ENCODE measurements at regions not wholly inside any gene's neighbourhood (a gene's known extent, or its start where the extent isn't known, plus 50 kb on each side); places are given as distances from the start of the nearest gene placed in this dataset.

- no peaks in the 10 kb centered on the region for H3K36me3 ChIP-seq (ENCODE audit: insufficient read depth, low read length)
- no peaks in the 10 kb centered on the region for H3K9me3 ChIP-seq (ENCODE audit: low read length)
- no peak overlapping the region for H3K4me2 ChIP-seq (ENCODE audit: low read depth, low read length, poor library complexity, severe bottlenecking)
- H3K9me2 ChIP-seq (replicated peaks; ENCODE audit: insufficient read depth, low read length) = no peaks in the 10 kb centered on the region
- H3K27ac ChIP-seq (ENCODE audit: low read length) = no peak overlapping the region
- no peaks in the 10 kb centered on the region for H4K20me1 ChIP-seq (ENCODE audit: insufficient read depth, low read depth, low read length)
- no peak for DNase-seq
- no peak overlapping the region for H3K9ac ChIP-seq (ENCODE audit: low read length)
- H3K27me3 ChIP-seq (ENCODE audit: low read length) = 0 out of 2 replicates have a peak, but pooled peaks cover 2% of the 10 kb centered on the region
- H2AFZ ChIP-seq (ENCODE audit: low read length) = no peak overlapping the region
- H3K4me1 ChIP-seq (ENCODE audit: low read length) = no peaks in the 10 kb centered on the region
- no peaks in the 10 kb centered on the region for H3K79me2 ChIP-seq (ENCODE audit: low read length)
- H3K4me3 ChIP-seq (ENCODE audit: low read length) = no peak overlapping the region
Observed at GRCh38 chr3:132867526-132867925, 145.3 kb upstream of the NPHP3 start.

- Histone ChIP-seq H4K20me1 (ENCODE audit: insufficient read depth, low read depth, low read length) (no peaks in the 10 kb centered on the region), H3K4me2 (ENCODE audit: low read depth, low read length, poor library complexity, severe bottlenecking) (no peak overlapping the region), H3K9me3 (ENCODE audit: low read length) (no peaks in the 10 kb centered on the region), H2AFZ (ENCODE audit: low read length) (no peak overlapping the region), H3K27ac (ENCODE audit: low read length) (no peak overlapping the region), H3K4me3 (ENCODE audit: low read length) (no peak overlapping the region), H3K9me2 (replicated peaks; ENCODE audit: insufficient read depth, low read length) (no peaks in the 10 kb centered on the region), H3K4me1 (ENCODE audit: low read length) (no peaks in the 10 kb centered on the region), H3K79me2 (ENCODE audit: low read length) (no peaks in the 10 kb centered on the region), H3K27me3 (ENCODE audit: low read length) (no peaks in the 10 kb centered on the region), H3K36me3 (ENCODE audit: insufficient read depth, low read length) (no peaks in the 10 kb centered on the region), H3K9ac (ENCODE audit: low read length) (no peak overlapping the region)
- no peak for DNase-seq
Observed at GRCh38 chr3:132857317-132857716, 135.1 kb upstream of the NPHP3 start.

GRCh38 chr3:132854856-132855535 lies 132.8 kb upstream of the NPHP3 start:
- no peaks in the 10 kb centered on the region for H3K9me3 ChIP-seq (ENCODE audit: low read length)
- no peaks in the 10 kb centered on the region for H4K20me1 ChIP-seq (ENCODE audit: insufficient read depth, low read depth, low read length)
- H3K27ac ChIP-seq (ENCODE audit: low read length) = no peak overlapping the region
- no peaks in the 10 kb centered on the region for H3K9me2 ChIP-seq (replicated peaks; ENCODE audit: insufficient read depth, low read length)
- no peak for DNase-seq
- no peaks in the 10 kb centered on the region for H3K79me2 ChIP-seq (ENCODE audit: low read length)
- H2AFZ ChIP-seq (ENCODE audit: low read length) = no peak overlapping the region
- no peak overlapping the region for H3K4me2 ChIP-seq (ENCODE audit: low read depth, low read length, poor library complexity, severe bottlenecking)
- H3K27me3 ChIP-seq (ENCODE audit: low read length) = no peaks in the 10 kb centered on the region
- no peak overlapping the region for H3K9ac ChIP-seq (ENCODE audit: low read length)
- no peaks in the 10 kb centered on the region for H3K4me1 ChIP-seq (ENCODE audit: low read length)
- H3K36me3 ChIP-seq (ENCODE audit: insufficient read depth, low read length) = no peaks in the 10 kb centered on the region
- H3K4me3 ChIP-seq (ENCODE audit: low read length) = no peak overlapping the region

GRCh38 chr3:132847849-132848625 lies 125.8 kb upstream of the NPHP3 start:
- Histone ChIP-seq H2AFZ (ENCODE audit: low read length) (no peak overlapping the region), H3K9me3 (ENCODE audit: low read length) (no peaks in the 10 kb centered on the region), H3K27me3 (ENCODE audit: low read length) (no peaks in the 10 kb centered on the region), H3K36me3 (ENCODE audit: insufficient read depth, low read length) (no peaks in the 10 kb centered on the region), H3K79me2 (ENCODE audit: low read length) (no peaks in the 10 kb centered on the region), H3K27ac (ENCODE audit: low read length) (no peak overlapping the region), H3K4me2 (ENCODE audit: low read depth, low read length, poor library complexity, severe bottlenecking) (no peak overlapping the region), H4K20me1 (ENCODE audit: insufficient read depth, low read depth, low read length) (no peaks in the 10 kb centered on the region), H3K4me1 (ENCODE audit: low read length) (no peaks in the 10 kb centered on the region), H3K9ac (ENCODE audit: low read length) (no peak overlapping the region), H3K9me2 (replicated peaks; ENCODE audit: insufficient read depth, low read length) (no peaks in the 10 kb centered on the region), H3K4me3 (ENCODE audit: low read length) (no peak overlapping the region)
- DNase-seq = no peak

- DNase-seq = no peak
- no peak overlapping the region for H3K4me3 ChIP-seq (ENCODE audit: low read length)
Observed at GRCh38 chr3:132843851-132844553, 121.8 kb upstream of the NPHP3 start.

GRCh38 chr3:132843349-132843748 lies 121.1 kb upstream of the NPHP3 start:
- no peaks in the 10 kb centered on the region for H3K4me1 ChIP-seq (ENCODE audit: low read length)
- H3K9me3 ChIP-seq (ENCODE audit: low read length) = no peaks in the 10 kb centered on the region
- H4K20me1 ChIP-seq (ENCODE audit: insufficient read depth, low read depth, low read length) = no peaks in the 10 kb centered on the region
- H3K79me2 ChIP-seq (ENCODE audit: low read length) = no peaks in the 10 kb centered on the region
- H3K4me3 ChIP-seq (ENCODE audit: low read length) = no peak overlapping the region
- no peak overlapping the region for H3K9ac ChIP-seq (ENCODE audit: low read length)
- no peaks in the 10 kb centered on the region for H3K36me3 ChIP-seq (ENCODE audit: insufficient read depth, low read length)
- no peak overlapping the region for H2AFZ ChIP-seq (ENCODE audit: low read length)
- H3K4me2 ChIP-seq (ENCODE audit: low read depth, low read length, poor library complexity, severe bottlenecking) = no peak overlapping the region
- no peak overlapping the region for H3K27ac ChIP-seq (ENCODE audit: low read length)
- DNase-seq = no peak
- no peaks in the 10 kb centered on the region for H3K27me3 ChIP-seq (ENCODE audit: low read length)
- no peaks in the 10 kb centered on the region for H3K9me2 ChIP-seq (replicated peaks; ENCODE audit: insufficient read depth, low read length)

More at GRCh38 chr3:132843851-132844553, 121.8 kb upstream of the NPHP3 start:
- H3K9me3 ChIP-seq (ENCODE audit: low read length) = no peaks in the 10 kb centered on the region
- no peaks in the 10 kb centered on the region for H4K20me1 ChIP-seq (ENCODE audit: insufficient read depth, low read depth, low read length)
- H3K27ac ChIP-seq (ENCODE audit: low read length) = no peak overlapping the region
- H3K9me2 ChIP-seq (replicated peaks; ENCODE audit: insufficient read depth, low read length) = no peaks in the 10 kb centered on the region
- no peak overlapping the region for H3K9ac ChIP-seq (ENCODE audit: low read length)
- H3K36me3 ChIP-seq (ENCODE audit: insufficient read depth, low read length) = no peaks in the 10 kb centered on the region
- no peaks in the 10 kb centered on the region for H3K27me3 ChIP-seq (ENCODE audit: low read length)
- H3K4me2 ChIP-seq (ENCODE audit: low read depth, low read length, poor library complexity, severe bottlenecking) = no peak overlapping the region
- H3K79me2 ChIP-seq (ENCODE audit: low read length) = no peaks in the 10 kb centered on the region
- no peaks in the 10 kb centered on the region for H3K4me1 ChIP-seq (ENCODE audit: low read length)
- no peak overlapping the region for H2AFZ ChIP-seq (ENCODE audit: low read length)

- Histone ChIP-seq H3K27me3 (ENCODE audit: low read length) (no peaks in the 10 kb centered on the region), H3K36me3 (ENCODE audit: insufficient read depth, low read length) (no peaks in the 10 kb centered on the region), H3K9me2 (replicated peaks; ENCODE audit: insufficient read depth, low read length) (no peaks in the 10 kb centered on the region), H3K9me3 (ENCODE audit: low read length) (no peaks in the 10 kb centered on the region), H4K20me1 (ENCODE audit: insufficient read depth, low read depth, low read length) (no peaks in the 10 kb centered on the region), H3K4me2 (ENCODE audit: low read depth, low read length, poor library complexity, severe bottlenecking) (no peak overlapping the region), H3K4me3 (ENCODE audit: low read length) (no peak overlapping the region), H3K4me1 (ENCODE audit: low read length) (no peaks in the 10 kb centered on the region), H2AFZ (ENCODE audit: low read length) (no peak overlapping the region), H3K27ac (ENCODE audit: low read length) (no peak overlapping the region), H3K9ac (ENCODE audit: low read length) (no peak overlapping the region), H3K79me2 (ENCODE audit: low read length) (no peaks in the 10 kb centered on the region)
- no peak for DNase-seq
Observed at GRCh38 chr3:132841621-132842020, 119.4 kb upstream of the NPHP3 start.

GRCh38 chr3:132840201-132840700 lies 118.0 kb upstream of the NPHP3 start:
- Histone ChIP-seq H3K27me3 (ENCODE audit: low read length) (no peaks in the 10 kb centered on the region), H3K27ac (ENCODE audit: low read length) (no peak overlapping the region), H3K4me2 (ENCODE audit: low read depth, low read length, poor library complexity, severe bottlenecking) (no peak overlapping the region), H2AFZ (ENCODE audit: low read length) (no peak overlapping the region), H3K9me2 (replicated peaks; ENCODE audit: insufficient read depth, low read length) (no peaks in the 10 kb centered on the region), H3K4me1 (ENCODE audit: low read length) (no peaks in the 10 kb centered on the region), H3K9me3 (ENCODE audit: low read length) (no peaks in the 10 kb centered on the region), H3K4me3 (ENCODE audit: low read length) (no peak overlapping the region), H3K79me2 (ENCODE audit: low read length) (no peaks in the 10 kb centered on the region), H4K20me1 (ENCODE audit: insufficient read depth, low read depth, low read length) (no peaks in the 10 kb centered on the region), H3K36me3 (ENCODE audit: insufficient read depth, low read length) (no peaks in the 10 kb centered on the region), H3K9ac (ENCODE audit: low read length) (no peak overlapping the region)
- DNase-seq = no peak
